Smooth muscle cell (in vitro differentiated cells): ENCODE measurements at regions not wholly inside any gene's neighbourhood (a gene's known extent, or its start where the extent isn't known, plus 50 kb on each side); places are given as distances from the start of the nearest gene placed in this dataset.

Experiments
- DNase-seq: peaks from one replicate; lab custom pipeline; 2025; ENCODE audit not compliant: unreplicated experiment; lab: John Stamatoyannopoulos, UW
- H2AFZ ChIP-seq: fragments of 200-600 bp; sonication (generic); 2 replicates; pipeline ENCODE4 v1.6.0; 2016; ENCODE audit warnings: antibody characterized with exemption, low read depth, mild to moderate bottlenecking
- H3F3A ChIP-seq: fragments of 200-600 bp; sonication (generic); 2 replicates; pipeline ENCODE4 v1.6.0; 2017; ENCODE audit warnings: antibody characterized with exemption, low read depth
- H3K27ac ChIP-seq: fragments of 200-600 bp; sonication (generic); 2 replicates; pipeline ENCODE4 v1.5.1; 2016; ENCODE audit warnings: low read depth, mild to moderate bottlenecking
- H3K27me3 ChIP-seq: fragments of 200-600 bp; sonication (generic); 2 replicates; pipeline ENCODE4 v1.6.1; 2016; ENCODE audit warnings: low read depth, mild to moderate bottlenecking
- H3K36me3 ChIP-seq: fragments of 200-600 bp; sonication (generic); 2 replicates; pipeline ENCODE4 v1.5.1; 2016; ENCODE audit warnings: low read depth
- H3K4me1 ChIP-seq: fragments of 200-600 bp; sonication (generic); 2 replicates; pipeline ENCODE4 v1.5.1; 2016; ENCODE audit warnings: low read depth
- H3K4me2 ChIP-seq: fragments of 200-600 bp; sonication (generic); 2 replicates; pipeline ENCODE4 v1.6.0; 2016; ENCODE audit warnings: mild to moderate bottlenecking
- H3K4me3 ChIP-seq: fragments of 200-600 bp; sonication (generic); 2 replicates; pipeline ENCODE4 v1.5.1; 2016; ENCODE audit warnings: mild to moderate bottlenecking
- H3K79me2 ChIP-seq: fragments of 200-600 bp; sonication (generic); 2 replicates; pipeline ENCODE4 v1.6.0; 2016; ENCODE audit warnings: low read depth, mild to moderate bottlenecking
- H3K9ac ChIP-seq: fragments of 200-600 bp; sonication (generic); 2 replicates; pipeline ENCODE4 v1.6.0; 2016; ENCODE audit warnings: low read depth
- H3K9me3 ChIP-seq: fragments of 200-600 bp; sonication (generic); replicated peaks from 2 replicates; pipeline ENCODE4 v1.5.1; 2016; ENCODE audit warnings: low read depth
- H4K20me1 ChIP-seq: fragments of 200-600 bp; sonication (generic); 2 replicates; pipeline ENCODE4 v1.6.0; 2016; ENCODE audit warnings: low read depth
- CTCF ChIP-seq: fragments of 200-600 bp; sonication (generic); IDR thresholded peaks from 2 replicates; pipeline ENCODE4 v1.5.1; 2017; ENCODE audit warnings: borderline replicate concordance, mild to moderate bottlenecking, antibody characterized with exemption; ENCODE audit not compliant: insufficient read depth, poor library complexity, severe bottlenecking
- WGBS: methylation state at CpG from one replicate; pipeline ENCODE4 v1.1.7; 2016; ENCODE audit warnings: low lambda C conversion rate; 5-methylcytosine and 5-hydroxymethylcytosine counted together

GRCh38 chr5:61272688-61273087 lies 59.4 kb upstream of the ZSWIM6 start:
- H3K4me1 ChIP-seq, result peaks cover 12% of the 10 kb centered on the region
- H3K9me3 ChIP-seq, result no peaks in the 10 kb centered on the region
- H2AFZ ChIP-seq, result no peak overlapping the region
- no peak overlapping the region for H3K27ac ChIP-seq
- no peaks in the 10 kb centered on the region for H3K79me2 ChIP-seq
- H3K4me3 ChIP-seq, result no peak overlapping the region
- no peak for DNase-seq
- no peaks in the 10 kb centered on the region for H4K20me1 ChIP-seq
- no peaks in the 10 kb centered on the region for H3F3A ChIP-seq
- TF ChIP-seq CTCF, result no peak
- no peak overlapping the region for H3K9ac ChIP-seq
- H3K27me3 ChIP-seq, result no peaks in the 10 kb centered on the region
- WGBS, result 80% methylated on average over 2 of the region's 2 CpGs
- no peak overlapping the region for H3K4me2 ChIP-seq
- no peaks in the 10 kb centered on the region for H3K36me3 ChIP-seq

- 100% methylated on average over 1 of the region's 1 CpG for WGBS
Measured at GRCh38 chr5:61273279-61273975, 58.6 kb upstream of the ZSWIM6 start.

GRCh38 chr5:61274511-61274911 lies 57.5 kb upstream of the ZSWIM6 start:
- H3K27ac ChIP-seq, result no peak overlapping the region
- H3K9me3 ChIP-seq, result no peaks in the 10 kb centered on the region
- H3K4me1 ChIP-seq, result peaks cover 12% of the 10 kb centered on the region
- H3K4me2 ChIP-seq, result no peak overlapping the region
- peak overlapping the region; percentile 24 for H2AFZ ChIP-seq
- no peaks in the 10 kb centered on the region for H4K20me1 ChIP-seq
- TF ChIP-seq CTCF, result no peak
- H3K36me3 ChIP-seq, result no peaks in the 10 kb centered on the region
- no peak for DNase-seq
- no peak overlapping the region for H3K4me3 ChIP-seq
- H3F3A ChIP-seq, result no peaks in the 10 kb centered on the region
- H3K9ac ChIP-seq, result no peak overlapping the region
- no peaks in the 10 kb centered on the region for H3K27me3 ChIP-seq
- no peaks in the 10 kb centered on the region for H3K79me2 ChIP-seq

More at GRCh38 chr5:61273279-61273975, 58.6 kb upstream of the ZSWIM6 start:
- Histone ChIP-seq H4K20me1 (no peaks in the 10 kb centered on the region), H3K79me2 (no peaks in the 10 kb centered on the region), H3K4me3 (no peak overlapping the region), H3K4me2 (no peak overlapping the region), H3K9me3 (no peaks in the 10 kb centered on the region), H2AFZ (no peak overlapping the region), H3K27ac (no peak overlapping the region), H3K36me3 (no peaks in the 10 kb centered on the region), H3F3A (no peaks in the 10 kb centered on the region), H3K4me1 (peaks cover 12% of the 10 kb centered on the region), H3K9ac (no peak overlapping the region), H3K27me3 (no peaks in the 10 kb centered on the region)
- DNase-seq, result no peak
- no peak for TF ChIP-seq CTCF

GRCh38 chr5:61275841-61276240 lies 56.2 kb upstream of the ZSWIM6 start:
- Histone ChIP-seq H3K4me3 (no peak overlapping the region), H3K27me3 (no peaks in the 10 kb centered on the region), H3K79me2 (no peaks in the 10 kb centered on the region), H3K4me2 (no peak overlapping the region), H3F3A (no peaks in the 10 kb centered on the region), H2AFZ (peak overlapping the region; percentile 84), H3K4me1 (peaks cover 17% of the 10 kb centered on the region), H3K36me3 (no peaks in the 10 kb centered on the region), H3K27ac (no peak overlapping the region), H3K9me3 (no peaks in the 10 kb centered on the region), H3K9ac (no peak overlapping the region), H4K20me1 (no peaks in the 10 kb centered on the region)
- WGBS, result 36% methylated on average over 8 of the region's 8 CpGs
- DNase-seq, result no peak
- no peak for TF ChIP-seq CTCF
